ENCODE measurements at regions not wholly inside any gene's neighbourhood (a gene's known extent, or its start where the extent isn't known, plus 50 kb on each side); places are given as distances from the start of the nearest gene placed in this dataset.

- DNase-seq (ENCODE audit: low spot score): no peak
These were observed 52.0 kb upstream of the GATA5 start for GRCh38 chr20:62527781-62528180.

- DNase-seq (ENCODE audit: low spot score): no peak
These were observed 53.4 kb upstream of the GATA5 start for GRCh38 chr20:62528983-62529891.

GRCh38 chr20:62529896-62530642, 54.3 kb upstream of the GATA5 start:
- DNase-seq (ENCODE audit: low spot score): no peak

DNA sequence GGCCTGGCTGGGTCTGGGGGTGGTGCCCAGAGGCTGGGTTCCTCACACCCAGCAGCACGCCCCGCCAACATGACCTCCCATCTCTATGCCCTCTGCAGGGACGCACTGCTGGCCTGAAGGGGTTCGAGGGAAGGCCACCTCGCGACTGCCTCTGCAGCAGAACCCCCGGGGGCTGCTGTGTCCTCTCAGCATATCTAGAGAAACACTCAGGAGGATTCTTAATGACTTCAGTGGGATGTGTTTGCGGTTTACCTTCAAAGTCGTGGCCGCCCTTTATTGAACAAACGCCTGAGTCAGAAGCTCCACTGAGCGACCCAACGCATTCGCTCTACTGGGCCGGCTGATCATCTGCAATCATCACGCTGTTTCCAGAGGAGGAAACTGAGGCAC, 54.8 kb upstream of the GATA5 start:
- no peak for DNase-seq (ENCODE audit: low spot score)

GRCh38 chr20:62531046-62531838, 55.4 kb upstream of the GATA5 start:
- DNase-seq (ENCODE audit: low spot score): no peak

DNA sequence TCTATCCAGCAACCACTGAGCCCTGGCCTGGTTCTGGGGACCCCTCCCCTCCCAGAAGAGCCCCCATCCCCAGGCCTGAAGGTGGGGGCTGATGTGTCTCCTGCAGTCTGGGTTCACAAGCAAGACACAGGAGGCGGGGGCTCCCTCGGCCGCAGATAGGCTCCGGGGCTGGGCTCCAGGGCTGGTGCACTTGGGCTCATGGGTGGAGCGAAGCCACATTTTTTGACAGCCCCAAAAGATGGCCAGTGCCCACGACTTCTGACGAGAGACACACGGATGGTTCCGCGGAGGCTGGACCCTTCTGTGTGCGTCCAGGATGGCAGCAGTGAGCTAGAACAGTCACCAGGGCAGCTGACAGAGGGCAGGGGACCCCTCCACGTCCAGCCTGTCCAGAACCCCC, 57.1 kb upstream of the GATA5 start:
- DNase-seq (ENCODE audit: low spot score): no peak

DNA sequence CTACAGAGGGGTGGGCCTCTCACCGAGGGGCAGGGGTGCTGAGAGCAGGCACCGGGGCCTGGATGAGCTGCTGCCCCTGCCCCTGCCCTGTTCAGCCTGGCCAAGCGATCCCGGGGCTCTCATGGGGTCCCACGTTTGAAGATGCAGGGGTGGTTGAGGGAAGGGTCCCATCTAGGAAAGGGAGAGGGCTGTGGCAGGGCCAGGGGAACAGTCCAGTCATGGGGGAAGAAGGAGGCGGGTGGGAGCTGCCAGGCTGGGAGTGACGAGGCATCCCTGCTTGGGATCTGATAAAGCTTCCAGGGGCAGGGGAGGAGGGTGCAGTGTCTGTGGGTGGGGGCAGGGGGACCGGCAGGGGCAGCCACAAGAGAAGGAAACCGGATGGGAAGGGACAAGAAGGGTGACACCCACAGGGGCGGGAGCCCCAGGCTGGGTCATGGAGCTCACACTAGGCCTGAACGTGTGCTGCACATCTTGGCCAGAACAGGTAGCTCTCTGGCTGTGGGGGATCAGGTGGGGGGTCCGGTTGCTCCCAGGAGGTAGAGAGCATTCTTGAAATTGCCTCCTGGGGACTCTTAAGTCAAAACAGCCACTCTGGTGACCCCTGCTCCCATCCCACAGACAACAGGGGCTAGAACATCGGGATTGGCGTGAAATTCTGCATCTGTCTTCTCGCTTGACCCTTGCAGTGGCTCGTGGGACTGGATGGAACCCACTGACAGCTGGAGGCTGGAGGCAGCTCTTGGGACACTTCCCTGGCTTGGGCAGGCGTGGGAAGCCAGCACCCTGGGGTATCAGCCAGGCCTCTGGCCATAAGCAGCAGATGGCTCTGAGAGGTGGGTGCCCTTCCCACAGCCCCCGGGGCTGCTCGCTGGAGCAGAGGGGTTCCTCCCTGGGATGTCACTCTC, 58.0 kb upstream of the GATA5 start:
- no peak for DNase-seq (ENCODE audit: low spot score)

DNA sequence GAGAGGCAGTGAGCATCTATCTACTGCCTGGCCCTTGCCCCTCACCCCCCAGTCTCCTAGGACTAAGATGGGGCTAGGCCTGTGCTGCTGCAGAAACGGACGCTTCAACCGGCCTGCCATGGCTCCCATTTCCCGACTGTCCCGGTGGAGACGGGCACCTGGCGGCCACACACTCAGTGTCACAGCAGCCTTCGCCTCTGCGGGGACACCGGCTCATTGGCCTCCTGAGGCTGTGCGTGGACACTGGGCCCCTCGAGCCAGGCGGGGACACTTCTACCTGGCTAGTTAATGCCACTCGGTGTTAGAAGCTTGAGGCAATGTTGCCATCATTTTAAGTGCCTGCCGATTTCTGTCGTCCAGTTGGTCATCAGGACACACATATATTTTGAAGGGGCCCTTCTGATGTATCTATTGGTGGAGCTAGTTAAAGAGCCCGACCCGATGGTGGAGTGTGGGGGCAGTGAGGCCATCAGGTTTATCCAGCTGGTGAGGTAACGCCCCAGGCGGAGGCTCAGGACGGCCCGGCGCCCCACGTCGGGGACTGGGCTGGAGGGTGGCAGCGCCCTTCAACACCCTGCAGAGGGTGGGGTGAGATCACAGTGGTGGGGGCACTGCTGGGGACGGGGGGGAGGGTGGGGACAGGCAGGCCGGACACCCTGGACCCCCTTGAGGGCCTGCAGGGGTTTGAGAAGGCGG, 58.9 kb upstream of the GATA5 start:
- no peak for DNase-seq (ENCODE audit: low spot score)

DNA sequence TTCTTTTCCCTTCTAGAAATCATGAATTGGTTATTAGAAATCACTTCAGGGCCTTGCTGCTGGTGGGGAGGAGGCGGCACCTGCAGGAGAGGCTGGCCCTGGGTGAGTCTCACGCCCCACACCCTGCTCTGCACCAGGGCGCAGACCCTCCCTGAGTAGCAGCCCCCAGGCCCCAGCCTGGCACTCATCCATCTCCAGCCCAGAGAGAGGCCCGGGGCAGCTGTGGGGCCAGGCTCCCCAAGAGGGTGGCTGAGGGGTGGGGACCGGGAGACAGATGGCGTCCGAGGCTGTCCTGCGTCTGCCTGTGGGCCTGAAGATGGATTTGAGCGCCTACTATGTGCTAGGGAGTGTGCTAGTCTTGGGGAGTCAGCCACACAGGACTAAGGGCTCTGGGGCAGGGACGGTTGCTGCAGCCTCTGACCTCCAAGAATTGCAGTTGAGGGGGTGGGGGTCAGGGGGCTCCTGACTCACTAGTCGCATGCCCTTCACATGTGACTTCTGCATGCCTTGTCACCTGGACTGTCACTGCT, 59.6 kb upstream of the GATA5 start:
- DNase-seq (ENCODE audit: low spot score): no peak

- no peak for DNase-seq (ENCODE audit: low spot score)
These were observed 60.2 kb upstream of the GATA5 start for GRCh38 chr20:62535964-62536363.

DNA sequence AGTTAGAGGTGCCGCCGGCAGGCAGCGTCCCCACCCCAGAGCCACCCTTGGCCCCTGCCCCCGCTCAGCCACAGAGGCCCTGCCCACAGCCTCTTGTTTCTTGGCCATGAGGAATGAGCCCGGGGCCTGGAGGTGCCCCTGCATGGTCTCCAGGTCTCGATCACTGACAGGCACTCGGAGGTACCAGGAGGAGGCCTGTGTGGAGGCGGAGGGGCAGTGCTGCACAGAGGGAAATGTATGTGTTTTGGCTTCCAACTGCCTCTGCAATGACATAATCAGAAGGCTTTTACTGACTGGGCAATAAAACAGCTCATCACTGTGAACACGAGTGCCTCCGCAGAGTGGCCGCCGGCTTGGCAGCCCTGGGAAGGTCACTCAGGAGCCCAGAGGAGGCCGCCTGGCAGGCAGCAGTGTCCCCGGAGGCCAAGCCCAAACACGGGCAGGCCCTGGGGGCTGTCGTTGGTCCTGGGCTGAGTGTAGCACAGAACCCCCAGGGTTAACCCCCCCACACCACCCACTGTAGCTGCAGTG, 61.1 kb upstream of the GATA5 start:
- no peak for DNase-seq (ENCODE audit: low spot score)

GRCh38 chr20:62537649-62538292, 62.0 kb upstream of the GATA5 start:
- DNase-seq (ENCODE audit: low spot score): no peak

GRCh38 chr20:62539198-62540045, 63.6 kb upstream of the GATA5 start:
- DNase-seq (ENCODE audit: low spot score): peak; percentile 38

GRCh38 chr20:62540504-62540903, 64.7 kb upstream of the GATA5 start:
- DNase-seq (ENCODE audit: low spot score): no peak

DNA sequence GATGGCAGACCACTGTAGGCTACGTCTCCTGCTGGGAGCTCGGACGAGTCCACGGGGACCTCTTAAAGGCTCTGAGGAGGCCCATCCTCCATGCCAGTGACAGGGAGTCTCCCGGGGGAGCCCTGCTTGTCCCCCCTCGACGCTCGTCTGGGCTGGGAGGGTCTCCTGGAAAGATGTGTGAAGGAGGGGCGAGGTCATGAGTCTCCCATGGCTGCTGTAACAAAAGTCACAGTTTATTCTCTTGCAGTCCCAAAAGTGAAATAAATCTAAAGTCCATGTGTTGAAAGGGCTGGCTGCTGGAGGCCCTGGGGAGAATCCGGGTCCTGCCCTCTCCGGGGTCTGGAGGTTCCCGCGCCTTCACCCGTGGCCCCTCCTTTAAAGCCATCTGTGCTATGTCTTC, 67.1 kb upstream of the GATA5 start:
- DNase-seq (ENCODE audit: low spot score): no peak

GRCh38 chr20:62543470-62544302, 67.9 kb upstream of the GATA5 start:
- DNase-seq (ENCODE audit: low spot score): no peak

GRCh38 chr20:62544505-62545055, 68.8 kb upstream of the GATA5 start:
- DNase-seq (ENCODE audit: low spot score): no peak

DNA sequence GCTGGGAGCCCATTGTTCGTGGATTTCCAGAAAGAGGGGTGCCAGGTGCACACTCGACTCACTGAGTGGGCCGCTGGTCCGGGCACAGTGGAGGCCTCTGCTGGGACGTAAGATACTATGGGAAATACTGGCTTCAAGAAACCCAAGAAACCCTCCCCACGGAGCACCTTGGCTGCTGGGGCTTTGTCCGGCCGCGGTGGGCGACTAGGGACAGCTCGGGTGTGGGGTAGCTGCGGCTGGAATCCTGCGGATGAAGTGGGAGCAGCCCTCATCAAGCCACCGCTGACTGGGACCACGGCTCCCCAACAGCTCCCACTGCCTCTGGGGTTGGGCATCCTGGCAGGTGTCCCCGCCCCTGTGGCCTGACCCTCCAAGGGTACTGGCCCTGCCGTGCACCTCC, 69.5 kb upstream of the GATA5 start:
- no peak for DNase-seq (ENCODE audit: low spot score)

Measured in cerebellar cortex (tissue), 1 donor.